IMR-90 (cell line): ENCODE measurements at regions not wholly inside any gene's neighbourhood (a gene's known extent, or its start where the extent isn't known, plus 50 kb on each side); places are given as distances from the start of the nearest gene placed in this dataset.

Experiments
- ATAC-seq: fragments of 200-7000 bp; cut with Tn5 transposase; 2 replicates; pipeline ENCODE4 v1.9.1; 2020; ENCODE audit warnings: low read depth, mild to moderate bottlenecking, moderate library complexity
- BruUV-seq: library from RNA; stranded (reverse); fragments of 400-500 nt; replicated peaks from 2 replicates; lab custom pipeline; 2021; lab: Mats Ljungman, UMichigan
- CTCF ChIA-PET: fragments of 300-600 bp; formaldehyde crosslinking; extraction: SDS; loops from one replicate; lab custom pipeline; 2021; ENCODE audit warnings: antibody characterized with exemption; lab: Yijun Ruan, JAX
- POLR2A ChIA-PET: fragments of 300-600 bp; sonication (Branson Sonifier 250); formaldehyde crosslinking; loops from one replicate; lab custom pipeline; 2022; ENCODE audit warnings: antibody characterized with exemption; ENCODE audit not compliant: unreplicated experiment; lab: Charles Lee
- DNase-seq: peaks from one replicate; pipeline ENCODE4 v3.0.0; 2013
- H2AFZ ChIP-seq: replicated peaks from 2 replicates; pipeline ENCODE3; 2013; ENCODE audit warnings: low read length, mild to moderate bottlenecking; ENCODE audit not compliant: poor library complexity
- H2AK5ac ChIP-seq: 2 replicates; pipeline ENCODE4 v1.6.1; 2013; ENCODE audit warnings: low read depth, low read length, inconsistent platforms
- H2AK9ac ChIP-seq: replicated peaks from 2 replicates; pipeline ENCODE3; 2013; ENCODE audit warnings: mild to moderate bottlenecking, low read depth, low read length, moderate library complexity; ENCODE audit not compliant: poor library complexity
- H2BK120ac ChIP-seq: 2 replicates; pipeline ENCODE4 v1.6.1; 2013; ENCODE audit warnings: low read depth, low read length, inconsistent platforms
- H2BK15ac ChIP-seq: 3 replicates; pipeline ENCODE4 v1.6.1; 2013; ENCODE audit warnings: low read depth, low read length, inconsistent platforms
- H2BK20ac ChIP-seq: 2 replicates; pipeline ENCODE4 v1.6.1; 2013; ENCODE audit warnings: low read depth, mild to moderate bottlenecking, inconsistent platforms, low read length, moderate library complexity
- H2BK5ac ChIP-seq: 2 replicates; pipeline ENCODE4 v1.6.1; 2013; ENCODE audit warnings: mild to moderate bottlenecking, low read depth, low read length, inconsistent platforms; ENCODE audit not compliant: poor library complexity, severe bottlenecking
- H3K14ac ChIP-seq: replicated peaks from 2 replicates; pipeline ENCODE4 v1.6.1; 2013; ENCODE audit warnings: low read depth, low read length, inconsistent platforms
- H3K18ac ChIP-seq: 2 replicates; pipeline ENCODE4 v1.6.1; 2013; ENCODE audit warnings: low read depth, low read length, control low read depth
- H3K23ac ChIP-seq: 2 replicates; pipeline ENCODE4 v1.6.1; 2013; ENCODE audit warnings: low read depth, low read length, inconsistent platforms
- H3K27ac ChIP-seq: 2 replicates; pipeline ENCODE4 v1.5.1; 2013; ENCODE audit warnings: mild to moderate bottlenecking, control low read depth, low read length; ENCODE audit not compliant: insufficient read depth
- H3K27me3 ChIP-seq: 2 replicates; pipeline ENCODE4 v1.6.1; 2013; ENCODE audit warnings: low read length; ENCODE audit not compliant: control insufficient read depth, insufficient read depth
- H3K36me3 ChIP-seq: 2 replicates; pipeline ENCODE4 v1.6.1; 2013; ENCODE audit warnings: low read length, mixed read lengths; ENCODE audit not compliant: control insufficient read depth, insufficient read depth
- H3K4ac ChIP-seq: 2 replicates; pipeline ENCODE4 v1.6.1; 2013; ENCODE audit warnings: low read depth, low read length, inconsistent platforms
- H3K4me1 ChIP-seq: 2 replicates; pipeline ENCODE4 v1.6.1; 2013; ENCODE audit warnings: low read length, mixed read lengths; ENCODE audit not compliant: control insufficient read depth, insufficient read depth
- H3K4me2 ChIP-seq: 2 replicates; pipeline ENCODE4 v1.6.1; 2013; ENCODE audit warnings: low read depth, mild to moderate bottlenecking, control low read depth, low read length, moderate library complexity
- H3K4me3 ChIP-seq: 2 replicates; pipeline ENCODE4 v1.5.1; 2013; ENCODE audit warnings: low read depth, mild to moderate bottlenecking, control low read depth, low read length, moderate library complexity; ENCODE audit not compliant: insufficient read depth
- H3K56ac ChIP-seq: 2 replicates; pipeline ENCODE4 v1.6.1; 2013; ENCODE audit warnings: low read length, inconsistent platforms; ENCODE audit not compliant: insufficient read depth; ENCODE audit errors: extremely low read depth
- H3K79me1 ChIP-seq, 2 experiments: 2 replicates each; pipeline ENCODE4 v1.6.1; 2013; ENCODE audit warnings: low read length in 2 of 2, inconsistent platforms in 1 of 2, low read depth in 1 of 2
- H3K9ac ChIP-seq: 2 replicates; pipeline ENCODE4 v1.6.1; 2013; ENCODE audit warnings: low read depth, low read length, control low read depth
- H3K9me1 ChIP-seq: 2 replicates; pipeline ENCODE4 v1.6.1; 2013; ENCODE audit warnings: low read length, inconsistent platforms; ENCODE audit not compliant: insufficient read depth
- H3K9me3 ChIP-seq: 2 replicates; pipeline ENCODE4 v1.6.1; 2013; ENCODE audit warnings: low read length; ENCODE audit not compliant: control insufficient read depth, insufficient read depth
- H4K20me1 ChIP-seq: 2 replicates; pipeline ENCODE4 v1.6.1; 2013; ENCODE audit warnings: low read length, inconsistent platforms; ENCODE audit not compliant: insufficient read depth
- H4K5ac ChIP-seq: 2 replicates; pipeline ENCODE4 v1.6.1; 2013; ENCODE audit warnings: mild to moderate bottlenecking, low read depth, low read length, control low read depth
- H4K8ac ChIP-seq, 2 experiments: 2 replicates each; pipeline ENCODE4 v1.6.1; 2013; ENCODE audit warnings: low read depth in 2 of 2, low read length in 2 of 2, control low read depth in 1 of 2, inconsistent platforms in 1 of 2
- H4K91ac ChIP-seq: 2 replicates; pipeline ENCODE4 v1.6.1; 2013; ENCODE audit warnings: low read depth, low read length, inconsistent platforms; ENCODE audit not compliant: insufficient read depth
- CEBPB ChIP-seq: IDR thresholded peaks from 2 replicates; pipeline ENCODE4 v1.6.1; 2012; ENCODE audit warnings: low read depth, low read length, improper control_type of control experiment
- FOS ChIP-seq: fragments of 150-350 bp; IDR thresholded peaks from 2 replicates; pipeline ENCODE4 v1.6.1; 2016; ENCODE audit warnings: low read depth, low read length
- RAD21 ChIP-seq: IDR thresholded peaks from 2 replicates; pipeline ENCODE4 v1.6.1; 2012; ENCODE audit warnings: low read length, improper control_type of control experiment
- SMC3 ChIP-seq: fragments of 150-350 bp; IDR thresholded peaks from 2 replicates; pipeline ENCODE4 v1.6.1; 2016; ENCODE audit warnings: low read depth, mild to moderate bottlenecking, antibody characterized with exemption, low read length, moderate library complexity
- WGBS, 2 experiments: methylation state at CpG; one replicate each; pipeline versions ENCODE4 v1.1.5 to v1.1.7; 2013; ENCODE audit warnings: missing lambda C conversion rate in 2 of 2; ENCODE audit not compliant: insufficient read length in 1 of 2; ENCODE audit errors: extremely low coverage in 2 of 2; 5-methylcytosine and 5-hydroxymethylcytosine counted together
- dilution Hi-C: fragments of 300-500 bp; cut with HindIII; formaldehyde crosslinking; loops from one replicate; pipeline ENCODE4 v1.14.3; 2018; ENCODE audit warnings: low sequenced_read_pairs; ENCODE audit not compliant: unreplicated experiment
- in situ Hi-C: fragments of 300-500 bp; cut with MboI; formaldehyde crosslinking; loops from 3 replicates; pipeline ENCODE4 v1.14.3; 2019; ENCODE audit warnings: low sequenced_read_pairs, inconsistent platforms, mixed read lengths
- intact Hi-C: fragments of 100-400 bp; cut with micrococcal nuclease; formaldehyde crosslinking; loops from 2 replicates; pipeline ENCODE4 v1.10.0; 2022

DNA sequence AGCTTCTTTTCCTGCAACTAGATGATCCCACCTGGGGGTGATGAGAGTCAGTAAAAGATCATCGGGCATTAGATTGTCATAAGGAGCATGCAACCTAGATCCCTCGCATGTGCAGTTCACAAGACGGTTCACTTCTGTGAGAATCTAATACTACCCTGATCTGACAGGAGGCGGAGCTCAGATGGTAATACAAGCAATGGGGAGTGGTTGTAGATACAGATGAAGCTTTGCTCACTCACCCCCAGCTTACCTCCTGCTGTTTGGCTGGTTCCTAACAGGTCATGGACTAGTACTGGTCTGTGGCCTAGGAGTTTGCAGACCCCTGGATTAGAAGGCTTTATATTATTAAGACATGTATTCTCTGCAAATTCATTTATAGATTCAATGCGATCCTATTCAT, 181.6 kb upstream of the MGMT start:
- intact Hi-C loops: no loop called here

More for the DNA sequence above, 181.6 kb upstream of the MGMT start:
- Histone ChIP-seq H3K14ac (no peak overlapping the region), H3K9me3 (peaks cover 4% of the 10 kb centered on the region), H4K8ac (no peak overlapping the region), H3K9ac (no peak overlapping the region), H3K18ac (no peak overlapping the region), H3K9me1 (no peaks in the 10 kb centered on the region), H3K23ac (no peak overlapping the region), H3K4me1 (no peaks in the 10 kb centered on the region; the same call in 1 of the 2 replicates), H2BK5ac (no peak overlapping the region), H2AK5ac (no peak overlapping the region), H2AFZ (no peak overlapping the region), H2AK9ac (no peak overlapping the region), H3K4ac (no peak overlapping the region), H2BK120ac (no peak overlapping the region), H4K91ac (no peak overlapping the region), H3K56ac (no peak overlapping the region), H3K79me1 (no peaks in the 10 kb centered on the region), H3K27ac (no peak overlapping the region), H3K4me2 (no peak overlapping the region), H4K5ac (no peak overlapping the region), H3K36me3 (no peaks in the 10 kb centered on the region; the same call in 1 of the 2 replicates), H2BK15ac (no peak overlapping the region), H3K27me3 (no peaks in the 10 kb centered on the region), H4K20me1 (no peaks in the 10 kb centered on the region), H2BK20ac (no peak overlapping the region), H3K4me3 (no peak overlapping the region)
- CTCF ChIA-PET: no interaction called here
- POLR2A ChIA-PET: no interaction called here
- no TSS peak for BruUV-seq
- in situ Hi-C loops (no loop called here), dilution Hi-C loops (no loop called here)
- TF ChIP-seq SMC3: no peak
- TF ChIP-seq CEBPB: no peak
- TF ChIP-seq RAD21: no peak
- no peak for TF ChIP-seq FOS
- WGBS, 2 experiments: no CpG with 5 or more reads among the region's 5 CpGs
- ATAC-seq: no peak
- no peak for DNase-seq
